HG03045 (cell line): ENCODE measurements at regions not wholly inside any gene's neighbourhood (a gene's known extent, or its start where the extent isn't known, plus 50 kb on each side); places are given as distances from the start of the nearest gene placed in this dataset.

ENCODE experiments used
- ATAC-seq: cut with Tn5 transposase; IDR thresholded peaks from one replicate; pipeline ENCODE4 v1.9.1; 2021; ENCODE audit warnings: mild to moderate bottlenecking, moderate library complexity; ENCODE audit not compliant: unreplicated experiment

- no peak for ATAC-seq
These were observed 323.7 kb downstream of the RPS24 start for GRCh38 chr10:78357141-78358063.

- no peak for ATAC-seq
These were observed 324.7 kb downstream of the RPS24 start for GRCh38 chr10:78358351-78358750.

- ATAC-seq, result no peak
These were observed 325.3 kb downstream of the RPS24 start for GRCh38 chr10:78358982-78359381.

GRCh38 chr10:78359640-78360091 is 326.0 kb downstream of the RPS24 start:
- no peak for ATAC-seq

GRCh38 chr10:78360284-78360683 is 326.6 kb downstream of the RPS24 start:
- ATAC-seq, result no peak

- ATAC-seq, result no peak
These were observed 327.4 kb downstream of the RPS24 start for GRCh38 chr10:78361031-78361430.

GRCh38 chr10:78362406-78363022 is 328.9 kb downstream of the RPS24 start:
- no peak for ATAC-seq

GRCh38 chr10:78363190-78363589 is 329.5 kb downstream of the RPS24 start:
- no peak for ATAC-seq

GRCh38 chr10:78365694-78366093 is 332.0 kb downstream of the RPS24 start:
- ATAC-seq, result no peak

GRCh38 chr10:78366663-78367411 is 333.2 kb downstream of the RPS24 start:
- no peak for ATAC-seq

GRCh38 chr10:78367751-78368150 is 334.1 kb downstream of the RPS24 start:
- ATAC-seq, result no peak

- no peak for ATAC-seq
These were observed 337.5 kb downstream of the RPS24 start for GRCh38 chr10:78371136-78371535.

- no peak for ATAC-seq
These were observed 339.1 kb downstream of the RPS24 start for GRCh38 chr10:78372806-78373205.

- ATAC-seq, result no peak
These were observed 340.8 kb downstream of the RPS24 start for GRCh38 chr10:78374331-78375028.

- no peak for ATAC-seq
These were observed 342.5 kb downstream of the RPS24 start for GRCh38 chr10:78375854-78376785.

GRCh38 chr10:78377356-78377755 is 343.7 kb downstream of the RPS24 start:
- no peak for ATAC-seq

GRCh38 chr10:78378192-78378591 is 344.5 kb downstream of the RPS24 start:
- no peak for ATAC-seq

GRCh38 chr10:78381107-78381506 is 347.4 kb downstream of the RPS24 start:
- no peak for ATAC-seq

GRCh38 chr10:78382047-78382446 is 348.4 kb downstream of the RPS24 start:
- no peak for ATAC-seq

GRCh38 chr10:78382772-78383171 is 349.1 kb downstream of the RPS24 start:
- ATAC-seq, result no peak
